HUES64 (cell line): ENCODE measurements at regions not wholly inside any gene's neighbourhood (a gene's known extent, or its start where the extent isn't known, plus 50 kb on each side); places are given as distances from the start of the nearest gene placed in this dataset.

Source experiments
- H3K27ac ChIP-seq: 2 replicates; pipeline ENCODE4 v1.7.0; 2013; ENCODE audit warnings: low read depth, low read length, inconsistent platforms
- H3K27me3 ChIP-seq: 2 replicates; pipeline ENCODE4 v1.6.1; 2013; ENCODE audit warnings: mild to moderate bottlenecking, low read length; ENCODE audit not compliant: insufficient read depth
- H3K36me3 ChIP-seq: 2 replicates; pipeline ENCODE4 v1.6.1; 2013; ENCODE audit warnings: mild to moderate bottlenecking, low read length; ENCODE audit not compliant: insufficient read depth
- H3K4me1 ChIP-seq: 2 replicates; pipeline ENCODE4 v1.6.1; 2013; ENCODE audit warnings: mild to moderate bottlenecking, low read length, moderate library complexity; ENCODE audit not compliant: insufficient read depth
- H3K4me3 ChIP-seq: 2 replicates; pipeline ENCODE4 v1.5.1; 2013; ENCODE audit warnings: mild to moderate bottlenecking, low read length, moderate library complexity
- H3K9ac ChIP-seq: 2 replicates; pipeline ENCODE4 v1.6.1; 2013; ENCODE audit warnings: mild to moderate bottlenecking, low read depth, low read length
- H3K9me3 ChIP-seq: 2 replicates; pipeline ENCODE4 v1.6.1; 2013; ENCODE audit warnings: low read depth, low read length; ENCODE audit not compliant: insufficient read depth
- WGBS: fragments of 150-250, 120-280 bp; methylation state at CpG from one replicate; pipeline ENCODE4 v1.1.7; 2013; ENCODE audit warnings: missing lambda C conversion rate; 5-methylcytosine and 5-hydroxymethylcytosine counted together

GRCh38 chr16:54594601-54595391 lies 308.2 kb upstream of the IRX3 start:
- Histone ChIP-seq H3K27me3 (peaks cover 35% of the 10 kb centered on the region), H3K4me3 (peak overlapping the region; percentile 36), H3K36me3 (no peaks in the 10 kb centered on the region), H3K4me1 (peaks cover 42% of the 10 kb centered on the region), H3K27ac (no peak overlapping the region), H3K9me3 (no peaks in the 10 kb centered on the region), H3K9ac (no peak overlapping the region)
- 49% methylated on average over 20 of the region's 26 CpGs for WGBS

GRCh38 chr16:54591816-54592246 lies 305.2 kb upstream of the IRX3 start:
- H3K27ac ChIP-seq = peak overlapping the region; percentile 83; the same call in 1 of the 2 replicates
- H3K9ac ChIP-seq = no peak overlapping the region
- peaks cover 49% of the 10 kb centered on the region for H3K4me1 ChIP-seq
- no peaks in the 10 kb centered on the region for H3K36me3 ChIP-seq
- peaks cover 54% of the 10 kb centered on the region for H3K27me3 ChIP-seq
- 7% methylated on average over 7 of the region's 7 CpGs for WGBS
- H3K4me3 ChIP-seq = peak overlapping the region; percentile 6; the same call in 1 of the 2 replicates
- H3K9me3 ChIP-seq = no peaks in the 10 kb centered on the region

- H3K36me3 ChIP-seq = no peaks in the 10 kb centered on the region
- peaks cover 56% of the 10 kb centered on the region for H3K4me1 ChIP-seq
- H3K4me3 ChIP-seq = peak overlapping the region; percentile 6; the same call in 1 of the 2 replicates
- H3K9me3 ChIP-seq = no peaks in the 10 kb centered on the region
- H3K27ac ChIP-seq = peak overlapping the region; percentile 83; the same call in 1 of the 2 replicates
- no peak overlapping the region for H3K9ac ChIP-seq
- H3K27me3 ChIP-seq = peaks cover 48% of the 10 kb centered on the region
- 22% methylated on average over 3 of the region's 4 CpGs for WGBS
Observed at GRCh38 chr16:54590836-54591235, 304.2 kb upstream of the IRX3 start.

GRCh38 chr16:54589326-54589725 lies 302.7 kb upstream of the IRX3 start:
- WGBS = 91% methylated on average over 5 of the region's 5 CpGs
- Histone ChIP-seq H3K9ac (no peak overlapping the region), H3K4me1 (peaks cover 65% of the 10 kb centered on the region), H3K27ac (no peak overlapping the region), H3K36me3 (no peaks in the 10 kb centered on the region), H3K9me3 (no peaks in the 10 kb centered on the region), H3K27me3 (peaks cover 42% of the 10 kb centered on the region), H3K4me3 (no peak overlapping the region)

- Histone ChIP-seq H3K27ac (no peak overlapping the region), H3K27me3 (peaks cover 34% of the 10 kb centered on the region; the same call in 1 of the 2 replicates), H3K4me3 (no peak overlapping the region), H3K4me1 (peaks cover 57% of the 10 kb centered on the region), H3K9ac (no peak overlapping the region), H3K9me3 (no peaks in the 10 kb centered on the region), H3K36me3 (no peaks in the 10 kb centered on the region)
- WGBS = 83% methylated on average over 5 of the region's 5 CpGs
Observed at GRCh38 chr16:54588026-54588425, 301.4 kb upstream of the IRX3 start.

- Histone ChIP-seq H3K36me3 (no peaks in the 10 kb centered on the region), H3K27ac (no peak overlapping the region), H3K4me1 (peaks cover 52% of the 10 kb centered on the region), H3K4me3 (no peak overlapping the region), H3K9ac (no peak overlapping the region), H3K9me3 (no peaks in the 10 kb centered on the region), H3K27me3 (peaks cover 31% of the 10 kb centered on the region; the same call in 1 of the 2 replicates)
- 94% methylated on average over 2 of the region's 3 CpGs for WGBS
Observed at GRCh38 chr16:54587176-54587515, 300.6 kb upstream of the IRX3 start.

GRCh38 chr16:54586474-54587175 lies 300.0 kb upstream of the IRX3 start:
- peak overlapping the region; percentile 82; the same call in 1 of the 2 replicates for H3K27ac ChIP-seq
- no peaks in the 10 kb centered on the region for H3K36me3 ChIP-seq
- H3K9ac ChIP-seq = no peak overlapping the region
- 91% methylated on average over 4 of the region's 4 CpGs for WGBS
- no peak overlapping the region for H3K4me3 ChIP-seq
- no peaks in the 10 kb centered on the region for H3K9me3 ChIP-seq
- peaks cover 48% of the 10 kb centered on the region for H3K4me1 ChIP-seq
- H3K27me3 ChIP-seq = peaks cover 31% of the 10 kb centered on the region; the same call in 1 of the 2 replicates

- Histone ChIP-seq H3K27ac (peak overlapping the region; percentile 82; the same call in 1 of the 2 replicates), H3K9me3 (no peaks in the 10 kb centered on the region), H3K4me3 (no peak overlapping the region), H3K27me3 (peaks cover 31% of the 10 kb centered on the region; the same call in 1 of the 2 replicates), H3K4me1 (peaks cover 42% of the 10 kb centered on the region), H3K36me3 (no peaks in the 10 kb centered on the region), H3K9ac (peak overlapping the region; percentile 49; the same call in 1 of the 2 replicates)
- 65% methylated on average over 14 of the region's 14 CpGs for WGBS
Observed at GRCh38 chr16:54585998-54586340, 299.4 kb upstream of the IRX3 start.

GRCh38 chr16:54585094-54585997 lies 298.8 kb upstream of the IRX3 start:
- peaks cover 31% of the 10 kb centered on the region; the same call in 1 of the 2 replicates for H3K27me3 ChIP-seq
- H3K36me3 ChIP-seq = no peaks in the 10 kb centered on the region
- peak overlapping the region; percentile 83; the same call in 1 of the 2 replicates for H3K27ac ChIP-seq
- WGBS = 47% methylated on average over 18 of the region's 21 CpGs
- H3K4me3 ChIP-seq = no peak overlapping the region
- no peaks in the 10 kb centered on the region for H3K9me3 ChIP-seq
- peaks cover 35% of the 10 kb centered on the region for H3K4me1 ChIP-seq
- peak overlapping the region; percentile 49 for H3K9ac ChIP-seq

- 91% methylated on average over 3 of the region's 3 CpGs for WGBS
- no peak overlapping the region for H3K27ac ChIP-seq
- no peak overlapping the region for H3K9ac ChIP-seq
- H3K4me1 ChIP-seq = peaks cover 25% of the 10 kb centered on the region
- peaks cover 35% of the 10 kb centered on the region; the same call in 1 of the 2 replicates for H3K27me3 ChIP-seq
- no peak overlapping the region for H3K4me3 ChIP-seq
- no peaks in the 10 kb centered on the region for H3K9me3 ChIP-seq
- no peaks in the 10 kb centered on the region for H3K36me3 ChIP-seq
Observed at GRCh38 chr16:54584121-54584520, 297.5 kb upstream of the IRX3 start.
